ENCODE measurements at regions not wholly inside any gene's neighbourhood (a gene's known extent, or its start where the extent isn't known, plus 50 kb on each side); places are given as distances from the start of the nearest gene placed in this dataset.

GRCh38 chr2:16434393-16434792 is 231.2 kb downstream of the CYRIA start:
- intact Hi-C loops (cut with micrococcal nuclease; ENCODE audit: unreplicated experiment): no loop called here
- no peaks in the 10 kb centered on the region for H3K36me3 Mint-ChIP-seq (ENCODE audit: insufficient read depth, unreplicated experiment)
- H3K27me3 Mint-ChIP-seq (ENCODE audit: unreplicated experiment): peaks cover 54% of the 10 kb centered on the region
- TF ChIP-seq CTCF (IDR thresholded peaks at IDR 0.05; ENCODE audit: unreplicated experiment): no peak
- H3K27ac Mint-ChIP-seq (ENCODE audit: unreplicated experiment): no peak overlapping the region
- H3K4me1 Mint-ChIP-seq (ENCODE audit: low read depth, unreplicated experiment): no peaks in the 10 kb centered on the region
- no peaks in the 10 kb centered on the region for H3K9me3 Mint-ChIP-seq (ENCODE audit: low read depth, unreplicated experiment)
- CTCF ChIA-PET: no interaction called here
- BruUV-seq (replicated peaks): no TSS peak
- no peak overlapping the region for H3K4me3 Mint-ChIP-seq (ENCODE audit: low read depth, unreplicated experiment)
- DNase-seq: no peak

GRCh38 chr2:16430846-16431245 is 234.8 kb downstream of the CYRIA start:
- Mint-ChIP-seq H3K36me3 (ENCODE audit: insufficient read depth, unreplicated experiment) (no peaks in the 10 kb centered on the region), H3K9me3 (ENCODE audit: low read depth, unreplicated experiment) (no peaks in the 10 kb centered on the region), H3K27me3 (ENCODE audit: unreplicated experiment) (peaks cover 35% of the 10 kb centered on the region), H3K4me1 (ENCODE audit: low read depth, unreplicated experiment) (no peaks in the 10 kb centered on the region), H3K4me3 (ENCODE audit: low read depth, unreplicated experiment) (no peak overlapping the region), H3K27ac (ENCODE audit: unreplicated experiment) (no peak overlapping the region)
- DNase-seq: no peak
- CTCF ChIA-PET: no interaction called here
- no peak for TF ChIP-seq CTCF (IDR thresholded peaks at IDR 0.05; ENCODE audit: unreplicated experiment)
- no TSS peak for BruUV-seq (replicated peaks)
- intact Hi-C loops (cut with micrococcal nuclease; ENCODE audit: unreplicated experiment): no loop called here

- H3K27ac Mint-ChIP-seq (ENCODE audit: unreplicated experiment): no peak overlapping the region
- peaks cover 8% of the 10 kb centered on the region for H3K4me1 Mint-ChIP-seq (ENCODE audit: low read depth, unreplicated experiment)
- DNase-seq: no peak
- BruUV-seq (replicated peaks): no TSS peak
- H3K4me3 Mint-ChIP-seq (ENCODE audit: low read depth, unreplicated experiment): no peak overlapping the region
- H3K27me3 Mint-ChIP-seq (ENCODE audit: unreplicated experiment): peaks cover 33% of the 10 kb centered on the region
- CTCF ChIA-PET: no interaction called here
- H3K36me3 Mint-ChIP-seq (ENCODE audit: insufficient read depth, unreplicated experiment): no peaks in the 10 kb centered on the region
- intact Hi-C loops (cut with micrococcal nuclease; ENCODE audit: unreplicated experiment): no loop called here
- no peak for TF ChIP-seq CTCF (IDR thresholded peaks at IDR 0.05; ENCODE audit: unreplicated experiment)
- H3K9me3 Mint-ChIP-seq (ENCODE audit: low read depth, unreplicated experiment): peaks cover 3% of the 10 kb centered on the region
Measured at GRCh38 chr2:16429431-16430145, 236.0 kb downstream of the CYRIA start.

GRCh38 chr2:16429002-16429401 is 236.6 kb downstream of the CYRIA start:
- Mint-ChIP-seq H3K4me1 (ENCODE audit: low read depth, unreplicated experiment) (peaks cover 8% of the 10 kb centered on the region), H3K4me3 (ENCODE audit: low read depth, unreplicated experiment) (no peak overlapping the region), H3K27ac (ENCODE audit: unreplicated experiment) (no peak overlapping the region), H3K27me3 (ENCODE audit: unreplicated experiment) (peaks cover 33% of the 10 kb centered on the region), H3K9me3 (ENCODE audit: low read depth, unreplicated experiment) (peaks cover 3% of the 10 kb centered on the region), H3K36me3 (ENCODE audit: insufficient read depth, unreplicated experiment) (no peaks in the 10 kb centered on the region)
- CTCF ChIA-PET: no interaction called here
- no peak for DNase-seq
- TF ChIP-seq CTCF (IDR thresholded peaks at IDR 0.05; ENCODE audit: unreplicated experiment): no peak
- no TSS peak for BruUV-seq (replicated peaks)
- intact Hi-C loops (cut with micrococcal nuclease; ENCODE audit: unreplicated experiment): no loop called here

Data from Calu3 (cell line).